ENCODE measurements at regions not wholly inside any gene's neighbourhood (a gene's known extent, or its start where the extent isn't known, plus 50 kb on each side); places are given as distances from the start of the nearest gene placed in this dataset.

GRCh38 chr3:34268032-34268709 is 469.7 kb downstream of the PDCD6IP start:
- DNase-seq (ENCODE audit: extremely low read depth, insufficient read length), result no peak
- Histone ChIP-seq H3K27me3 (replicated peaks; ENCODE audit: control insufficient read depth, insufficient read depth, low read length) (no peaks in the 10 kb centered on the region), H3K36me3 (ENCODE audit: control insufficient read depth, insufficient read depth, low read length) (no peaks in the 10 kb centered on the region), H3K4me3 (replicated peaks; ENCODE audit: low read depth, low read length) (no peak overlapping the region)
- TF ChIP-seq CTCF (IDR thresholded peaks at IDR 0.05; ENCODE audit: insufficient read depth, low read length, poor library complexity, severe bottlenecking), result no peak

DNA sequence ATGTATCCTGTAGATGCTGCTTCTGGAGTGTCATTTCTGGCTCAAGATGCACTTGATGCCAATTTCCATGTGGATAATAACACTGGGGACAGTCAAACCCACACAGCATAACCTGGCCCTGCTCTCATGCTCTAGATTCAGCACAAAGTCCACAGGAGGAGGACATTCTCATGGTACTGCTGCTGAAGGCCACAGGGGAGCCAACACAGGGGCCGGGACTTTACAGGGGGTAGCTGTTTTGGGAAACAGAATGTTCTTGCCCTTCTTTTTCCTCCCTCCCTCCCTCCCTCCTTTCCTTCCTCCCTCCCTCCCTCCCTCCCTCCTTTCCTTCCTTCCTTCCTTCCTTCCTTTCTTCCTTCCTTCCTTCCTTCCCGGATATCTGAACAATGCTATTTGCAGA is 477.4 kb downstream of the PDCD6IP start:
- H3K4me3 ChIP-seq (replicated peaks; ENCODE audit: low read depth, low read length), result no peak overlapping the region
- TF ChIP-seq CTCF (IDR thresholded peaks at IDR 0.05; ENCODE audit: insufficient read depth, low read length, poor library complexity, severe bottlenecking), result no peak
- no peak for DNase-seq (ENCODE audit: extremely low read depth, insufficient read length)
- no peaks in the 10 kb centered on the region for H3K27me3 ChIP-seq (replicated peaks; ENCODE audit: control insufficient read depth, insufficient read depth, low read length)
- no peaks in the 10 kb centered on the region for H3K36me3 ChIP-seq (ENCODE audit: control insufficient read depth, insufficient read depth, low read length)

DNA sequence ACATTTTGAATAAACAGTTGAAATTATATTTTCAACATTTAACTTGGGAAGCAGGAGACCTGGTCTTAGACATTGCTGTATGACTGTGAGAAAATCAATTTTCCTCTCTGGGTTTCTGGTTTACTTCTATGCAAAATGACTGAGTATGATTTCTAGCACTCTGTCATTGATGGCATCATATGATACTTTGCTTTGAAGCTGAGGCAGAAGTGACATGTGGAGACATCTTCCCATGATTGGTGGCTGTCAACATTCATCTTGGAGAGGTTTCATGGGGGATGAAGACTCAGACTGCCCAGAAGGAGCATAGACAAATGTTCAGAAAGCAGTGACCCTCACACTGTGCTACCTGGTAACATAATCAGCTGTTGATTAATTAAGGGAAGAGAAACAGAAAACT is 477.9 kb downstream of the PDCD6IP start:
- no peak for TF ChIP-seq CTCF (IDR thresholded peaks at IDR 0.05; ENCODE audit: insufficient read depth, low read length, poor library complexity, severe bottlenecking)
- Histone ChIP-seq H3K4me3 (replicated peaks; ENCODE audit: low read depth, low read length) (no peak overlapping the region), H3K27me3 (replicated peaks; ENCODE audit: control insufficient read depth, insufficient read depth, low read length) (no peaks in the 10 kb centered on the region)

GRCh38 chr3:34277110-34277509 is 478.7 kb downstream of the PDCD6IP start:
- Histone ChIP-seq H3K27me3 (replicated peaks; ENCODE audit: control insufficient read depth, insufficient read depth, low read length) (no peaks in the 10 kb centered on the region), H3K36me3 (ENCODE audit: control insufficient read depth, insufficient read depth, low read length) (no peaks in the 10 kb centered on the region), H3K4me3 (replicated peaks; ENCODE audit: low read depth, low read length) (no peak overlapping the region)
- peak; percentile 13 for TF ChIP-seq CTCF (IDR thresholded peaks at IDR 0.05; ENCODE audit: insufficient read depth, low read length, poor library complexity, severe bottlenecking)
- DNase-seq (ENCODE audit: extremely low read depth, insufficient read length), result no peak

More for the DNA sequence above, 477.9 kb downstream of the PDCD6IP start:
- DNase-seq (ENCODE audit: extremely low read depth, insufficient read length), result no peak
- H3K36me3 ChIP-seq (ENCODE audit: control insufficient read depth, insufficient read depth, low read length), result no peaks in the 10 kb centered on the region

GRCh38 chr3:34279901-34280300 is 481.5 kb downstream of the PDCD6IP start:
- no peak overlapping the region for H3K4me3 ChIP-seq (replicated peaks; ENCODE audit: low read depth, low read length)
- H3K27me3 ChIP-seq (replicated peaks; ENCODE audit: control insufficient read depth, insufficient read depth, low read length), result no peaks in the 10 kb centered on the region
- TF ChIP-seq CTCF (IDR thresholded peaks at IDR 0.05; ENCODE audit: insufficient read depth, low read length, poor library complexity, severe bottlenecking), result no peak
- DNase-seq (ENCODE audit: extremely low read depth, insufficient read length), result no peak
- H3K36me3 ChIP-seq (ENCODE audit: control insufficient read depth, insufficient read depth, low read length), result no peaks in the 10 kb centered on the region

DNA sequence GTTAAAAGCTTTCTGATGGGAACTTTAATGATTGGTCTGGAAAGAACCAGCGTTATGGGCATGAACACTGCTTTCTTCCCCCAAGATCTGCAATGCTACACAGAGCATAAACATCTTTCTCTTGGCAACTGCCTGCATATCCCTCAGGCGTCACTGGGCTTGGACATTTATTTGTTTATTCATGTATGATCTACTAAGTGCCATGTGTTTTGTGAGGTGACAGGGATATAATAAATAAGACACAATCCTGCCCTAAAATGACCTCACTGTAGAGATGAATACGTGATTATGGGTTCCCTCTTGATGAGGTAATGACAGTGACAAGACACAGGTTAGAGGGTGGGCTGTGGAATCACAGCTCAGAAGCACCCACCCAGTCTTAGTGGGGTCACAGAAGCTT is 485.3 kb downstream of the PDCD6IP start:
- H3K27me3 ChIP-seq (replicated peaks; ENCODE audit: control insufficient read depth, insufficient read depth, low read length), result no peaks in the 10 kb centered on the region
- no peak overlapping the region for H3K4me3 ChIP-seq (replicated peaks; ENCODE audit: low read depth, low read length)
- no peaks in the 10 kb centered on the region for H3K36me3 ChIP-seq (ENCODE audit: control insufficient read depth, insufficient read depth, low read length)
- no peak for TF ChIP-seq CTCF (IDR thresholded peaks at IDR 0.05; ENCODE audit: insufficient read depth, low read length, poor library complexity, severe bottlenecking)
- DNase-seq (ENCODE audit: extremely low read depth, insufficient read length), result no peak

All from GM06990 (cell line).